NCI-H2196 (cell line): ENCODE measurements at regions not wholly inside any gene's neighbourhood (a gene's known extent, or its start where the extent isn't known, plus 50 kb on each side); places are given as distances from the start of the nearest gene placed in this dataset.
A peak's percentile ranks its signal among the peaks of the same experiment; 100 is the strongest.

Experiments
- DNase-seq: peaks from one replicate; lab custom pipeline; 2025; ENCODE audit not compliant: unreplicated experiment; lab: John Stamatoyannopoulos, UW

GRCh38 chr6:3999800-4000661, 78.9 kb downstream of the FAM217A start:
- DNase-seq, result no peak

- no peak for DNase-seq
Measured at GRCh38 chr6:4004249-4004648, 74.7 kb downstream of the FAM217A start.

- DNase-seq, result peak; percentile 67
Measured at GRCh38 chr6:4008324-4009047, 70.5 kb downstream of the FAM217A start.

- DNase-seq, result no peak
Measured at GRCh38 chr6:4009486-4009885, 69.5 kb downstream of the FAM217A start.

GRCh38 chr6:4010048-4010447, 68.9 kb downstream of the FAM217A start:
- no peak for DNase-seq

- DNase-seq, result no peak
Measured at GRCh38 chr6:4010689-4011090, 68.2 kb downstream of the FAM217A start.

GRCh38 chr6:4012826-4013225, 66.1 kb downstream of the FAM217A start:
- DNase-seq, result no peak

- DNase-seq, result no peak
Measured at GRCh38 chr6:4017058-4017739, 61.7 kb downstream of the FAM217A start.

GRCh38 chr6:4017834-4018170, 61.1 kb downstream of the FAM217A start:
- DNase-seq, result peak; percentile 36

GRCh38 chr6:4018171-4018923, 60.6 kb downstream of the FAM217A start:
- peak; percentile 96 for DNase-seq
